Neural progenitor cell (in vitro differentiated cells): ENCODE measurements at regions not wholly inside any gene's neighbourhood (a gene's known extent, or its start where the extent isn't known, plus 50 kb on each side); places are given as distances from the start of the nearest gene placed in this dataset.

ENCODE experiments used
- CTCF ChIP-seq: fragments of 200-600 bp; sonication (generic); IDR thresholded peaks from 2 replicates; pipeline ENCODE4 v1.5.1; 2017; ENCODE audit warnings: antibody characterized with exemption, mild to moderate bottlenecking
- EZH2 ChIP-seq: fragments of 200-600 bp; sonication (generic); IDR thresholded peaks from 2 replicates; pipeline ENCODE4 v1.6.1; 2017; ENCODE audit warnings: antibody characterized with exemption, mild to moderate bottlenecking, moderate library complexity
- EZH2phosphoT487 ChIP-seq: fragments of 200-600 bp; sonication (generic); IDR thresholded peaks from 2 replicates; pipeline ENCODE4 v1.6.1; 2017; ENCODE audit warnings: antibody characterized with exemption

DNA sequence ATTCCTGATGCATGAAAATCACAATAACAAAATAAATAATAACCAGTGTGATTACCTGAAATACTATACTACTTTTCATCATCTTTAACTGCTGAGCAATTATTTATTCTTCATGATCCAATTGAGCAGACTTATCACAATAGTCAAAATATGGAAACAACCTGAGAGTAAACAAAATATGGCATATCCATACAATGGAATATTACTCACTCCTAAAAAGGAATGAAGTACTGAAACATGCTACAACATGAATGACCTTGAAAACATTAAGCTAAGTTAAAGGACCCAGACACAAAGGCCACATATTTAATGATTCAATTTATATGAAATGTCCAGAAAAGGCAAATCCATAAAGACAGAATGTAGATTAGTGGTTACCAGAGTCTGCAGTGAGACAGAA is 146.8 kb downstream of the MID1IP1 start:
- TF ChIP-seq EZH2 (no peak), CTCF (no peak), EZH2phosphoT487 (no peak)
